Astrocyte (in vitro differentiated cells and primary cell): ENCODE measurements at regions not wholly inside any gene's neighbourhood (a gene's known extent, or its start where the extent isn't known, plus 50 kb on each side); places are given as distances from the start of the nearest gene placed in this dataset.

Source experiments
- CTCF ChIP-seq: IDR thresholded peaks from 2 replicates; pipeline ENCODE4 v1.5.1; 2011; ENCODE audit warnings: low read depth, mild to moderate bottlenecking, inconsistent platforms, low read length, moderate library complexity; ENCODE audit not compliant: insufficient read depth
- EZH2 ChIP-seq: IDR thresholded peaks from 2 replicates; pipeline ENCODE4 v1.6.1; 2012; ENCODE audit warnings: mild to moderate bottlenecking, low read length, inconsistent platforms; ENCODE audit not compliant: insufficient read depth

- TF ChIP-seq CTCF = no peak
- no peak for TF ChIP-seq EZH2
Measured at GRCh38 chr12:66036317-66036716, 94.2 kb downstream of the LLPH start.
